Astrocyte (in vitro differentiated cells and primary cell): ENCODE measurements at regions not wholly inside any gene's neighbourhood (a gene's known extent, or its start where the extent isn't known, plus 50 kb on each side); places are given as distances from the start of the nearest gene placed in this dataset.

Source experiments
- CTCF ChIP-seq: IDR thresholded peaks from 2 replicates; pipeline ENCODE4 v1.5.1; 2011; ENCODE audit warnings: low read depth, mild to moderate bottlenecking, inconsistent platforms, low read length, moderate library complexity; ENCODE audit not compliant: insufficient read depth
- EZH2 ChIP-seq: IDR thresholded peaks from 2 replicates; pipeline ENCODE4 v1.6.1; 2012; ENCODE audit warnings: mild to moderate bottlenecking, low read length, inconsistent platforms; ENCODE audit not compliant: insufficient read depth

- TF ChIP-seq CTCF (no peak), EZH2 (no peak)
Measured at GRCh38 chr18:73653827-73654226, 493.8 kb downstream of the FBXO15 start.
